Pulmonary artery endothelial cell (primary cell): ENCODE measurements at regions not wholly inside any gene's neighbourhood (a gene's known extent, or its start where the extent isn't known, plus 50 kb on each side); places are given as distances from the start of the nearest gene placed in this dataset.
"Not testable (repeated sequence)": the region's sequence is repeated elsewhere in the genome, so short reads cannot be mapped to it uniquely, and the experiment has no call there.

Experiments used
- DNase-seq: peaks from one replicate; pipeline ENCODE4 v3.0.0-alpha.2; 2011; ENCODE audit warnings: low read depth, low spot score

DNA sequence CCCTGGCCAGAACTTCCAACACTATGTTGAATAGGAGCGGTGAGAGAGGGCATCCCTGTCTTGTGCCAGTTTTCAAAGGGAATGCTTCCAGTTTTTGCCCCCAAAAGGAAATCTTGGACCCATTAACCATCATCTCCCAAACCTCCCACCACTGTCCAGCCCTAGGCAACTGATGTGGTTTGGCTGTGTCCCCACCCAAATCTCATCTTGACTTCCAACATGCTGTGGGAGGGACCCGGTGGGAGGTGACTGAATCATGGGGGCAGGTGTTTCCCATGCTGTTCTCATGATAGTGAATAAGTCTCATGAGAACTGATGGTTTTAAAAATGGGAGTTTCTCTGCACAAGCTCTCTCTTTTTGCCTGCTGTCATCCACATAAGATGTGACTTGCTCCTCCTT lies 119.1 kb upstream of the RMDN2 start:
- DNase-seq = not testable (repeated sequence)

DNA sequence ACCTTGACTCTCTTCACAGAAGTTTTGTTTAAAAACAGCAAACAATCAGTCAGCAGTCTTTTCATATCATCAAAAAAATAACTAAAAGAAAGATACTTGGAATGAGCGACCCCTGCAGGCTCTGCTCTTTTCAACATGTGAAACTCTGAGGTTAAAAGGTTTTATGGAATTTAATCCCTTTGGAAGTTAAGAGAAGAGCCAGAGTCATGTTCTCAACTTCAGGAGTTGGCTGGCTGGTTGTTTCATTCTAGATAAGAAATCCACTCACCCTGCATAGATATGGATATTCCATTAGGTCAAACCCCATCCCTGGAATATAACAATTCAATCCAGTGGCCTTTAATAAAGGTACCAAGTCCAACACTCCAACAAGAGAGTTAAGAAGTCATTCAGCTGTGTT lies 115.6 kb upstream of the RMDN2 start:
- peak; percentile 13 for DNase-seq

DNA sequence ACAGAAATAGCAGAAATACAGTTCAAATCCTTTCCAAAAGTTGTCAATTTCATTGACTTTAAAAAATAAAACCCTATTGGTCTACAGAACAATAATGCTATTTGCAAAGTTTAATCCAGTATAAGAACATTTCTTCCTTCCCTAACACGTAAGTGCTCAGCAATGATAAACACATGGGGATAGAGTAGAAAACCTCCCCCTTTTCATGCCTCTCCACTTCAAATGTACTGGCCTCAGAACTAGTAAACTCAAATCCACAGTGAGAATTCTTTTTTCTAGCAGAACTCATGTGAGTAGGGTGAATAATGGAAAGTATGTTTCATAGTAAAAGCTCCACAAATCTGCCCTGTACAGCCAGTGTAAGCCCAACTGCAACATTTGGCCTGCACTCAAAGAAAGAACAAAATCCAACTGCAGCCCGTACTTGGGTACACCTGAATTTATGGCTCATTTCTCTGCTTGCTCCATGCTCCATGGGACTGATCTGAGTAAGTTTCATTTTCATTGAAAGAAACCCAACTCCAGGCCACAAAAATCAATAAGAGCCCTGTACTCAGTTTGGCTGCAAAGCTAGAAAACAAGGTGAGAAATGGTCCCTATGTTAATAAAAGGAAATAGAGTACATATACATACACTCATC lies 115.0 kb upstream of the RMDN2 start:
- no peak for DNase-seq

DNA sequence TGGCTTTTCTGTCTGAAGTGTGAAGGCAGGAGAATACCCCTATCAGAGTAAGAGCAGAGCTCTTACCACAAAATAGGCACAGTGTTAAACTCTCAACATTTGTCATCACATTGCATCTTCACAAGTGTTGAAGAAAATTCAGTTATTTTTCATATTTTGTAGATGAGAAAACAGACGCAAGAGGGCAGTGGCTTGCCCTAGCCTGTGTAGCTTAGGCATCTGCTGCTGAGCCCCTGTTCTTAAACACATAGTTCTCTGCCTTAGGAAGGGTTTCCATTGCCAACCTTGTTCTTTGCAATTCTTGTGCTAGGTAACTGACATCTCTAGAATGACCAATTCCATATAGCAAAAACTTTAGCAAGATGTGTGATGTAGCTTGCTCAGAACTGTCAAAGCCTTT lies 112.7 kb upstream of the RMDN2 start:
- no peak for DNase-seq

DNA sequence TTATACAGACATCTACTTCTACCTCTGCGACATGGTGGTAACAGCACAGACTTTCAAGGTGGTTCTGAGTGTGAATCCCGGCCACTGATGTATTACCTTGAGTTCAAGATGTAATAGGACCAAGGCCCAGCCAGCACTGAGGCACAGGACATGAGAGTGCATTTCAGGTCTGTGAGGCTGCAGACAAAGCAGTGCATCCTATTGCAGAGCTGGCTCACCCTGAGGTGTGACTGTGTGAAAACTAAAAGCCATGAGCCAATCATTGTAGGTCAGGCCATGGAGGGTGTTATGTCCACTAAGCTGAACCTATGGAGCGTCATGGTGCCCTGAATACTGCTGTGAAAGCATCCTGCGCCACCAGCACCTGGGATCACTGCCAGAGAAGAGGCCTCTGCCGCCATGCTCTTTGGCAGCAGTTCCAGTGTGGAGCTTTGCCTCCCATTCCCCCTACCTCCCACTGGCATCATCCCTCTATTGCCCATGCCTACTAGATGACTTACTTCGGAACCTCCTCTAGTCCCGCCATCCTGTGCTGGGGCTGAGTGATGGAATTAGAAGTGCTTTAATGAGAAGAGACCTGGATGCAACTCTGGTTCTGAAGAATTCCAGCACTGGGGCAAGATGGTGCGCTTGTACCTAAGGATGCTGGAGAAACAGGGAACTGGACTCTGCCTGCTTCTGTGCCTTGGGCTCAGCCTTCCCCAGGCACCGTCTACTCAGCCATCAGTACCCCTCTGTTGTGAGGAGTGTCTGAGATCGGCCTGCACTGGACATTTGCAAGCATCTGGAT lies 112.0 kb upstream of the RMDN2 start:
- no peak for DNase-seq

DNA sequence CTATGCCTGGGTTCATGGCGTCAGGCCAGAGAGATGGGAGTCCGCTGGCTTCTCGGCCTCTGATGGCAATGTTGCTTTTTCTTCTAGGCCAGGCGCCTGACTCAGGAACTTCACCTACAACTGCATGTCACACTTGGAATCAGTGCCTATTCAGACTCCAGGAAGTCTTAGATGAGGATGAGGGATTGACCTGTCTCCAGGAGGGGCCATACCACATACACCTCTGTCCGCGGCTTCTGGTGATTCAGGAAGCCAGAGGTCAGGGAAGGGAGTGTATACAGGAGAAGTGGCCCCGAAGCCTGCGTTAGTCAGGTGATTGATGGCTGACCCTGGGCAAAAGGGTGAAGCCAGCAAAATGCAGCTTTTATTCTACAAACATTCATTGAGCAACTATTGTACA lies 109.1 kb upstream of the RMDN2 start:
- no peak for DNase-seq

DNA sequence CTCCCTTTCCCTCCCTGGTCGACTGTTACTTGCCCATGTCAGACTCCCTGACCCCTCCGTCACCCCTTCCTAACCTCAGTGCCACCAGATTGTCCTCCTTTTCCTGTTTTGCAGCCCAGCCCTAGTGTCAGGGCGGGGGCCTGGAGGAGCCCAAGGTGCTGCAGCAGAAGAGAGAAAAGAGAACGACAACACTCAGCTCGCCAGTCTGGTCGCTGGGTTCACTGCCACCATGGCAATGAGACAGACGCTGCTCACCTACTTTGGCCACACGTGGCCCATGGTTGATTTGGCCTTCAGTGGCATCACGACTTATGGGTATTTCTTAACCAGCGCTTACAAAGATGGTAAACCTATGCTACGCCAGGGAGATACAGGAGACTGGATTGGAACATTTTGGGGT lies 108.4 kb upstream of the RMDN2 start:
- no peak for DNase-seq

DNA sequence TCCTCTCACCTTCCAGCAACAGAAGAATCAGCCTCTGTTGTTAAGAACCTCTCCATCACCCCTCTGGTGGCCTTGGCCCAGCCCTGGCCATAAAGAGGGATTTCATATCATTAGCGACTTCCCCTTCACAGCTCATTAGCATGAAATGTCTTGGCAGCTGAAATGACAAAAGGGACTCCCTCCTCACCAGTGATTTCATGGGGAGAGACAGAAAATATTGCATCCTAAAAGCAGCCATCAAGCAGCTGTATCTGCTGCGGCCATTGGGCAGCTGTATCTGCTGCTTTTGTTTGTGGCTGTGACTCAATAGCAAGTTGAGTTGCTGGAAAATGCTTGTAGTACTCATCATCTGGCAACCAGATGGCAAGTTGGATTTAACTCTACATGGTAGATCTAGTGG lies 105.9 kb upstream of the RMDN2 start:
- DNase-seq = no peak

DNA sequence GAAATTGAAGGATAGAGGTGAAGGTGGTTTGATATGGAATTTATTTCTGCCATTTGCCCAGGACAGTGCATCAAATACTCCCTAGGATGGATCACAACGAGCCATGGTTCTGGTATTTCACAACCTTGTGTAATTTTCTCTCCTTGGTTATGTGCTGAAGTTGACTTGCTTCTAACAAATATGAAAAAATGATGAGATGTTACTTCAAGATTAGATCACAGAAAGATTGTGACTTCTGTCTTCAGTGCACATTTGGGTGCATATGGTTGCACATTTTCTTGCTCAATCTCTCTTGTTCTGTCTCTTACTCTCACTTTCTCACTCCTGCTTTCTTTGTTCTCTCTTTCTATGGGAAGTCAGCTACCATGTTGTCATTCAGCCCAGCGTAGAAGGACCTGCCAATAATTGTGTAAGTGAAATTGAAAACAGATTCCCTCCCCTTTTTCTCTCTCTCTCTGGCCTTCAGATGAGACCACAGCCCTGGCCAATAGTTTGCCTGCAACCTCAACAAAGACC lies 104.6 kb upstream of the RMDN2 start:
- DNase-seq = no peak

DNA sequence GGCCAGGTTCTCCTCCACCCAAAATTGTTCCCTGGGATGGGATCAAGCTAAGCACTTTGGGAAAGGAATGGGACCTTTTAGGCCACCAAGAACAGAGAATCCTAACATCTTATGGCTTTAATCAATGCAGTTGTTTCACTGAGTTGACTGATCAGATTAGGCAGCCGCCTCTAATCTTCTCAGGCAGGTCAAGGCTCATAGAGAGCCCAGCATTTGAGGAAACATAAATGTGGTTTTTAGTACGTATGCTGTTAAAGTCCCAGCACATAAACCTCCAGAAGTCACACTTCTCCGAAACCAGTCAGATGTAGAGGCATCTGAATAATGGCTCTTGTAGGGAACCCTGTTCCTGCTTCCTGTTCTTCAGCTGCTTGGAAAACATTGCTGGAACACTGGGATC lies 99.5 kb upstream of the RMDN2 start:
- DNase-seq = no peak

DNA sequence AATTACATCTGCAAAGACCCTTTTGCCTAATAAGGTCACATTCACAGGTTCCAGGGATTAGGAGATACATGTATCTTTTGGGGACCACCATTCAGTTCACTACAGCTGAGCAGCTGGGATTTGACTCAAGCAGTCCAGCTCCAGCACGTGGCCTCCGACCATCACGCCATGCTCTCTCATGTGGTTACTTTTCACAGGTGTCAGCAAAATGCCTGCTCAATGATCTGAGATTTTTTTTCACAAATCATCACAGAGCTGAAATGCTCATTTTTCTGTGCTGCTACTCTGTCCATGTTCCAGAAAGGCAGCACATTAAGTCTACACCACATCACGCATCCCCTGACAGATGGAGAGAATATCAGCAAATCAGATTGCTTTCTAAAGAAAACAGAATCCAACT lies 98.5 kb upstream of the RMDN2 start:
- no peak for DNase-seq

DNA sequence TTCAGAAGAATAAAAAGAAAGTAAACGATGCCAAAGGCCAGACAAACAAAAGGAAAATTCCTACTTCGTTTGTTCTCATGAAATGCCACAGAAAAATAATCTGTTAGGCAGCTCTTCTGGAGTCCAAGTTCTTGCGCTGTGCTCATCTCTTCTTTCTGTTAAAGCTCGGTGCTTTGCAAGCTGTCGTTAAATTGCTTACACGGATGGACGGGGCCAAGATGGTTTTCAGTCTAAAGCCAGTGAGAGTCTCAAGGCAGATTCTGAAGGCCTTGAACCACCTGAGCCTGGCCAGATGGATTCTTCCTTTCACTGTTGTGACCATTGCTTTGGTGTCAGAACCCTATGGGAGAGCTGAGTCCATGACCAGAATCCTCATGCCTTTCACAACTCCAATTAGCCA lies 97.6 kb upstream of the RMDN2 start:
- no peak for DNase-seq

DNA sequence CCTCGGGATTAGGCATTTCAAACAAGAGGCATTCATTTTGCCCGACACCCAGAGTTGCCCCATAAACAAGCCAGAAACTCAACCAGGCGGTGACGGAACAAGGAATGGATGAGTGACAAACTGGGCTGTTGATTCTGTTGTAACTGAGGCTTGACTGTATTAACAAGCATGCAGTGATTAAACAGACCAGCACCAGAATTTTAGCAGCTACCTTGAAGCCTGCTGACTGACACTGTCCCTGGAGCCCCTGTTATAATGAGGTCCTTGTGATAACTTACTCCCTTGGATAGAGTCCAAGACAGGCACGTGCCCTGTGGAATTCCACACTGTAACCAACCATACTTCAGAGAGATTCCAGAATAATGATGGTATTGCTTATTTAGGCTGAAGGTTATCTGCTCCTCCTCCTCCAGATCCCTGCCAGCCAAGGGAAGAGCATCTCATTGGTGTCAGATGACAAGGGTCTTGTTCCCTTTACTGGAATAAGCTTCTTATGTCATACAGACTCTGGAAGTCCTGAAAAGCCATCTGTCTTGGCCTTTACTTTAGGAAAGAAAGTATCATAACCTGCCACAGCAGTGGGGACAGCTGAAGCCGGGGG lies 97.1 kb upstream of the RMDN2 start:
- peak; percentile 47 for DNase-seq

DNA sequence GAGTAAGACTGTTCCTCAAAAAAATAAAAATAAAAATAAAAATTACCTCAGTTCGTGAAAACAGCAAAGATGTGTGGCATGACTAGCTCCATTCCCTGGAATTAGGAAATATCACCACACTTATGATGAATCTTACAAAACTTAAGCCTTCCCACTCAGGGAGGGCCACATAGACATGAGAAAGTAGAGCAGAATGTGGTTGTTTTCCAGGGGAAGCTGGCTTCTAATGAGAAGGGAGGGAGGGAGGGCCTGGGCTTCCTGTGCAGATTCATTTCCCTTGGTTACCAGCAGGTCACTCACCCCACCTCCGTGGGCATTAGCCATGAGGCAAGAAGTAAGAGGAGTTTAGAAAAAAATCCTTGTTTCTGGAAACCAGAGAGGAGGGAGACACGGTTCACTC lies 95.9 kb upstream of the RMDN2 start:
- peak; percentile 92 for DNase-seq

DNA sequence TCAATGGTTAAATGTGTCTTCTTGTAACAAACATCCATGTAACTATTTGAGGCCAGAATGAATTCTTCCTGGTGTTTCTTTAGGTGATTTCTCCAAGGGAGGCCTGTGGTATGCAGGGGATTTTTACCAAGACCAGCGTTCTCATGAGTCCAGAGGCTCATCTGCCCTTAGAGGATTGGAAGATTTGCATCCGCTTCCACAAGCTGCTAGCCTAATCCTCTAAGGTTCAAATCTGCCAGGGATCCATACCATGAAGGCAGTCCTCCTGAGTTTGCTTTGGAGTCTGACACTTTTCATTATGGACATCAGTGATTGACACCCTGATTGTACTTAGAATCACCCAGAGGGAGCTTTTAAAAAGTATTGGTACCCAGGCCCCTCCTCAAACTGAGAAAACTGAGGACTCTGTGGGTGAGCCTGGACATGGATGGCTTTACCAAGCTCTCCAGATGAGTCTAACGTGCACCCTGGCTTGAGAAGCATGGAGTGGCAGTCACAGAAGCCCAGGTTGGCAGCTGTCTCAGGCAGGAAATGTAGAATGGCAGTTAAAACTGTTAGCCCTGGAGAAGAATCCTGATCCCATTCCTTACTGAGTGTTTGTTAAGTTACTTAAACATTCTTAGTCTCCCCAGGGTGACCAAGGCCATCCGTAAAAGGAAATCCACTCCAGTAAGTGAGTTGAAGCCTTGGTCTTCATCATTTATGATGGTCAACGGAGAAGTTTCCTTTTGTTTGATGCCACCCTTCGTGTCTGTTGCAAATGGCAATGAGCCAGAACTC lies 95.3 kb upstream of the RMDN2 start:
- no peak for DNase-seq

DNA sequence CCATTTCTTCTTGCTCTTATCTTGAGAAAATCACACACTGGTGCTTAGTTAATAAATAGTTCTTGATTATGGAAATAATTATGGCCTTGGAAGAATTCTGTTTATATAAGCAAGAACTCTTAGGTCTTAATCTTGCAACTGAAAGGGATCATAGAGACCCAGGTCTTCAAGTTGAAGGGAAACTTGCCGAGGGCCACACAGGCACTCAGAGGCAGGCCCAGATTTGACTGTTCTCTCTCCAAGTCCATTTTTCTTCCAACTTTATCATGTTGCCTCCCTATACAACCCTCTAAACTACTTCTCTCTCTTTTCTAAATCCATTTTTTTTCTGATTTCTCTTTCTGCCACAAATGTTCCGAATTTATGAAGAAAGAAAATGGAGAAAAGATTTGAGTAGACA lies 94.5 kb upstream of the RMDN2 start:
- no peak for DNase-seq

DNA sequence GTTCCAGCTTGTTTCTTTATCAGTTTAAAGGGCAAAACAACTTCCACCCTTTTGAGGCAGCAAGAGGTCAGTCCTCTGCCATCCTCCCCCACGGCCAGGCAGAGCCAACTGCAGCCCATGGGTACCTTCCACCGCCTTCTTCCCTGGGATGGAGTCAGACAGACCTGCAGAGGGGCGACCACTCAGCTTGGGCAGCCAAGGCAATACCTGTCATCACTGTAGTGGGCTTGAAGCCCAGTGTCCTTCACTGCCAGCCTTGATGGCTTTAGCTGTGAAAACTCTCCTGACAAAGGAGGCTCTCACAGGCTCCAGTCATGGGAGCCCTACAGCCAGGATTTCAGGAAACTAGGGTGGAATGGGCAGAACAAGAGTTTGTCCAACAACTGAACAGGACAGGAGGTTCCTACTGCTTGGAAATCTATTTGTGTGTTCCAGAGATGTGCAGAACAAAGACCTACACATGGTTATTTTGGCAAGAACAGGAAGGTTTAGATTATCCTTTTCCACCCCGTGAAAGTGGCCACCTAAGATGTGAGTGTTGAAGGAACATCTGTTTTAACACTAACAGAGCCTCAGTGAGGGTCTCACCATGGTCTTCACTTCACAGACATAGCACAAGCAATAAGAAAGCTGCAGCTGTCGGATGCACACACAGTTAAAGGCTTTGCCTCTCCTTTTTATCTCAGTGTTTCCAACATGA lies 93.9 kb upstream of the RMDN2 start:
- DNase-seq = no peak

DNA sequence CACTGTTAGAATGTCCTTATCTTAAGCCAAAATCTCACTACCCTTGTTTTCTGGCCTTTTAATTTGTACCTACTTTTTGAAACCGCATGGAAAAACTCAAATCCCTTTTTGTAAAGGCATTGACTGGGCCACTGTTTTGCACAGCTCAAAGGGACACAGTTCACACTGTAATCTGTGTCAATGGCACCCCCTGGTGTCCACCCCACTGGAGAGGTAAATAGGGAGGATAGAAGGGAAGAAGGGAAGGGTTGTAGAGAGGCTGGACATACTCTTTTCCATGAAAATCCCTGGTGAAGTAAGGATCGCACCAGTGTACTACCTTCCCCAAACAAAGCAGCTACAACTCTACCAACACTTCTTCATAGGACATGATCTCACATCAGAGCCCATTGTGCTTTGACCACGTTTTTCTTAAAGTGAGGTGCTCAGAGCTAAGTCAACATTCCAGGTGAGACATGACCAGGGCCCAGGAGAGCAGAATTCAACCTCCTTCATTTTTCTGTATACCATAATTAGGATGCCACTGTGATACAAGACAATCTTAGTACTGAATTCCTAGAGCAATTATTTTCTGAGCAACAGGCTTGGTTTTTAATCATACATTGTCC lies 92.4 kb upstream of the RMDN2 start:
- DNase-seq = no peak

DNA sequence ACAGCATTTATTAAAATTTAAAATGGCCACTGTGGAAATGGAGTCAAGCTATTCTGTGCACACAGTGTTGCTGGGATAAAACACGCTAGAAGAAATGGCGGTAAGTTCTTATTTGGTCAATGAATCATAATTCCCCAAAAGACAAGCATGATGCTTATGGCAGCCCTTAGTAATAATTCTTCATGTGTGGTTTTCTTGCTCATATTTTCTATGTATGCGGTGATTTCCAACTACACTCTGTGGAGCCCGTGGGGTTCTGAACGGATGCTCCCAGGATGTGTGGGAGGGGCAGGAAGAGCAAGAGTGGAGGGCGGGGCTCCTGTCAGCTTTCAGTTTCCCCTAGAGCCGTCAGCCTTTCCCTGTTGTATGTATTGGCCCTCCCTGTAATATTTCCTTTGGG lies 91.7 kb upstream of the RMDN2 start:
- DNase-seq = no peak

DNA sequence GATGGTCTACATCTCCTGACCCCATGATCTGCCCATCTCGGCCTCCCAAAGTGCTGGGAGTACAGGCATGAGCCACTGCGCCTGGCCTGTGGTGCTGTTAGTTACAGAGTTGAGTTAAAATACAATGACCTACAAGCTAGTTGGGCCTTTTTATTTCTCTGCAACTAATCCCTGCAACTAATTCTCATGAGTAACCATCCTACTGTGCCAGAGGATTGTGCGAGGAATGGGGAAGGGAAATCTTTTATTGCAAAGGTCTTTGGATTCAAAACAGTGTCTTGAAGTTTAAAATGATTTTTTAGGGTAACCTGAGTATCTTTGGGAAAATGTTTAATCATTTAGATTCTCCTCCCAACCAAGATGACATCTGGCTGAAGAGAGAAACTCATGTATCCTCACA lies 88.8 kb upstream of the RMDN2 start:
- DNase-seq = no peak

DNA sequence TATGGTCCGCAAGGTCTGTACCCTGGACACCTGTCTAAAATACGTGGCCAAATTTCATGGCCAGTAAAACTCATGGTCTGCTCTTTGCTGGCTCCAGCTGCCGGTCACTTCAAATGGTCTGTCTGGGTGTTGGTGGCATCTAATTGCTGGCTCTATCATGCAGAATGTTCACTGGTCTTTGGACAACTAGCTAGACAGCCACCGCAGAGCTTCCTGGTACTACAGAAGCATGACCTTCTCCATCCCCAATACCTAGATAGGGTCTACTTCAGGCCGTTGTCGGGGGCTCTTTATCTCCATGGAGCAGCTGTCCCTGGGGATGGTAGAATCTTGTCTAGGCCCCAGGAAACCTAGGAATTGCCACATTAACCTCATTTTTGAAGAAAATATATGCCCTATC lies 88.4 kb upstream of the RMDN2 start:
- no peak for DNase-seq
